ENCODE measurements at regions not wholly inside any gene's neighbourhood (a gene's known extent, or its start where the extent isn't known, plus 50 kb on each side); places are given as distances from the start of the nearest gene placed in this dataset. TPM values are rescaled to one million over a fixed set of nuclear protein-coding genes. Genes with fewer than 3 reads are reported as not detected.
"Not testable (repeated sequence)": the region's sequence is repeated elsewhere in the genome, so short reads cannot be mapped to it uniquely, and the experiment has no call there.

- not testable (repeated sequence) for H3K4me3 ChIP-seq (ENCODE audit: low read length); H3K4me2 ChIP-seq (ENCODE audit: low read length); H3K9me3 ChIP-seq (replicated peaks; ENCODE audit: low read length); H3K4me1 ChIP-seq (ENCODE audit: control insufficient read depth, insufficient read depth, low read length); H3K36me3 ChIP-seq (ENCODE audit: insufficient read depth, low read length); H3K9ac ChIP-seq (ENCODE audit: low read depth, low read length)
- H3K27me3 ChIP-seq (ENCODE audit: control insufficient read depth, insufficient read depth, low read length): peaks cover 27% of the 10 kb centered on the region
Observed at GRCh38 chr17:28265856-28266546, 53.0 kb upstream of the TMEM97 start.

GRCh38 chr17:28266547-28266920 is 52.5 kb upstream of the TMEM97 start:
- H3K4me2 ChIP-seq (ENCODE audit: low read length); H3K9ac ChIP-seq (ENCODE audit: low read depth, low read length); H3K9me3 ChIP-seq (replicated peaks; ENCODE audit: low read length); H3K4me3 ChIP-seq (ENCODE audit: low read length); H3K4me1 ChIP-seq (ENCODE audit: control insufficient read depth, insufficient read depth, low read length); H3K36me3 ChIP-seq (ENCODE audit: insufficient read depth, low read length): not testable (repeated sequence)
- H3K27me3 ChIP-seq (ENCODE audit: control insufficient read depth, insufficient read depth, low read length): peaks cover 29% of the 10 kb centered on the region

GRCh38 chr17:28266926-28267719 is 51.9 kb upstream of the TMEM97 start:
- not testable (repeated sequence) for H3K4me2 ChIP-seq (ENCODE audit: low read length); H3K9me3 ChIP-seq (replicated peaks; ENCODE audit: low read length); H3K4me3 ChIP-seq (ENCODE audit: low read length); H3K9ac ChIP-seq (ENCODE audit: low read depth, low read length); H3K36me3 ChIP-seq (ENCODE audit: insufficient read depth, low read length); H3K4me1 ChIP-seq (ENCODE audit: control insufficient read depth, insufficient read depth, low read length)
- H3K27me3 ChIP-seq (ENCODE audit: control insufficient read depth, insufficient read depth, low read length): peaks cover 34% of the 10 kb centered on the region

GRCh38 chr17:28267720-28268609 is 51.0 kb upstream of the TMEM97 start:
- Histone ChIP-seq H3K4me2 (ENCODE audit: low read length) (no peak overlapping the region), H3K9me3 (replicated peaks; ENCODE audit: low read length) (peaks cover 5% of the 10 kb centered on the region), H3K9ac (ENCODE audit: low read depth, low read length) (no peak overlapping the region), H3K27me3 (ENCODE audit: control insufficient read depth, insufficient read depth, low read length) (peaks cover 40% of the 10 kb centered on the region), H3K36me3 (ENCODE audit: insufficient read depth, low read length) (no peaks in the 10 kb centered on the region), H3K4me3 (ENCODE audit: low read length) (no peak overlapping the region), H3K4me1 (ENCODE audit: control insufficient read depth, insufficient read depth, low read length) (peaks cover 12% of the 10 kb centered on the region)

GRCh38 chr17:28268610-28269313 is 50.2 kb upstream of the TMEM97 start:
- H3K27me3 ChIP-seq (ENCODE audit: control insufficient read depth, insufficient read depth, low read length): peaks cover 46% of the 10 kb centered on the region
- no peaks in the 10 kb centered on the region for H3K36me3 ChIP-seq (ENCODE audit: insufficient read depth, low read length)
- no peaks in the 10 kb centered on the region for H3K9me3 ChIP-seq (replicated peaks; ENCODE audit: low read length)
- H3K9ac ChIP-seq (ENCODE audit: low read depth, low read length): no peak overlapping the region
- peaks cover 12% of the 10 kb centered on the region for H3K4me1 ChIP-seq (ENCODE audit: control insufficient read depth, insufficient read depth, low read length)
- no peak overlapping the region for H3K4me2 ChIP-seq (ENCODE audit: low read length)
- no peak overlapping the region for H3K4me3 ChIP-seq (ENCODE audit: low read length)

Small RNAs in the stretch of these regions (small RNA-seq; reads per million reads assigned to genes)
- not detected for gene AC061975.2
